ENCODE measurements at regions not wholly inside any gene's neighbourhood (a gene's known extent, or its start where the extent isn't known, plus 50 kb on each side); places are given as distances from the start of the nearest gene placed in this dataset.
"Not testable (repeated sequence)": the region's sequence is repeated elsewhere in the genome, so short reads cannot be mapped to it uniquely, and the experiment has no call there.

DNA sequence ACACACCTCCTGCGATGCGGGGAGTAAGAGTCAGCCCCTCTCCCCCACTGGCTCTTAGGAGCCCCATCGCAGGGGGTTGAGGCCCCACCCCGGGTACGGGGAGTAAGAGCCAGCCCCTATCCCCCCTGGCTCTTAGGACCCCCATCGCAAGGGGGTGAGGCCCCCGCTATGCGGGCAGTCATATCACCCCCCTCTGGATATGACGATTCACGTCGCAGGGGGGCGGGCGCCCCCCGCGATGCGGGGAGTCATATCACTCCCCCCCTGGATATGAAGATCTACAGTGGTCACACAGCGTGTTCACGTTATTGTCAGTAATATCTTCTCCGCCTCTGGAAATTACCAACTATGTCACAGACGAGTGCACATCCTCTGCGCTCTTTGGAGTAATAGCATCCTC is 61.1 kb downstream of the DEFB131A start:
- not testable (repeated sequence) for DNase-seq

DNA sequence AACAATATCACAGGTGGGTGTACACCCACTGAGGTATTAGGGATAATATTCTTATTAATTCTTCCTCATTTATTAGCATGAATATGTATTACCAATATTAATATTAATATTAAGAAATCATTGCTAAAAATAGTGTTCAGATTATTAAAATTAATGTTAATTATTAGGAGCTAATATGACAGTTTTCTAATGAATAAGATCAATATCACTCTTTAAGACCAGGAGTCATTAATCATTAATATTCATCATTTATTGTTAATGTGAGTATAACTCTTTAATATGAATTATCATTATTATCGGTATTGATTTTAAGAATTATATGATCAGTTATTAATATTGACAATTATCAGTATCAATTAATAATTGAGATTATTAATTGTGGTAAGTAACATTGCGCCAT is 62.5 kb downstream of the DEFB131A start:
- DNase-seq = not testable (repeated sequence)

DNA sequence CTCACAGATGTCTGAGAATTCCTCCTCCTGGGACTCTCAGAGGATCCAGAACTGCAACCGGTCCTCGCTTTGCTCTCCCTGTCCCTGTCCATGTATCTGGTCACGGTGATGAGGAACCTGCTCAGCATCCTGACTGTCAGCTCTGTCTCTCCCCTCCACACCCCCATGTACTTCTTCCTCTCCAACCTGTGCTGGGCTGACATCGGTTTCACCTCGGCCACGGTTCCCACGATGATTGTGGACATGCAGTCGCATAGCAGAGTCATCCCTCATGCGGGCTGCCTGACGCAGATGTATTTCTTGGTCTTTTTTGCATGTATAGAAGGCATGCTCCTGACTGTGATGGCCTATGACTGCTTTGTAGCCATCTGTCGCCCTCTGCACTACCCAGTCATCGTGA is 68.7 kb downstream of the DEFB131A start:
- DNase-seq = not testable (repeated sequence)

DNA sequence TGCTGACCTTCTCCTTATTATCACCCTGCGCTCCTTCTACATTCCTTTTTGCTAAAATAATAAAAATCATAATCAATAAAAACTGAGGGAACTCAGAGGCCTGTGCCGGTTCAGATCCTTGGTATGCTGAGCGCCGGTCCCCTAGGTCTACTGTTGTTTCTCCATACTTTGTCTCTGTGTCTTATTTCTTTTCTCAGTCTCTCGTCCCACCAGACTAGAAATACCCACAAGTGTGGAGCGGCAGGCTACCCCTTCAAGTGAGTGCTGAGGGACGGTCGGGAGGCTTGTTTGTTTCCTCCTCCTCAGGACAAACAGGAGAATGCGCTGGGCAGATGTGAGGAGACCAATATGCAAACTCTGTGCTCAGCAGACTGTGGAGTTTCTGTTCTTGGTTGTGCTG is 75.4 kb downstream of the DEFB131A start:
- not testable (repeated sequence) for DNase-seq

DNA sequence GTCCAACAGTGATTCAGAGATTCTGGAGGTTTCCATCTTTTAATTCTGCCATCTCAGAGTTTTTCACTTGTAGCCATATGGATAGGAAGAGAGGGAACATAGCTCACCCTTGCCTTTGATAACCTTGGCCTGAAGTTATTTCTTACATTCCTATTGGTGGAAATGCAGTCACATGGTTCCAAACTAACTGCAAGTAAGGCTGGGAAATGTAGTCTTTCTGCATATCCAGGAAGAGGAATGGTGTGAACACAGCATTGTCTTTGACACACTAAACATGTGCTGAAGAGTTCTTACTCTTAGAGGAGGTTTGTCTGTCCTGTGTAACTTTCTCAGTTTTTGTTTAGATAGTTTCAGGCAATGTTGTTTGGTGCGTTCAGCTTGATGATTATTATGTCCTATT is 78.7 kb downstream of the DEFB131A start:
- DNase-seq = peak; percentile 1

DNA sequence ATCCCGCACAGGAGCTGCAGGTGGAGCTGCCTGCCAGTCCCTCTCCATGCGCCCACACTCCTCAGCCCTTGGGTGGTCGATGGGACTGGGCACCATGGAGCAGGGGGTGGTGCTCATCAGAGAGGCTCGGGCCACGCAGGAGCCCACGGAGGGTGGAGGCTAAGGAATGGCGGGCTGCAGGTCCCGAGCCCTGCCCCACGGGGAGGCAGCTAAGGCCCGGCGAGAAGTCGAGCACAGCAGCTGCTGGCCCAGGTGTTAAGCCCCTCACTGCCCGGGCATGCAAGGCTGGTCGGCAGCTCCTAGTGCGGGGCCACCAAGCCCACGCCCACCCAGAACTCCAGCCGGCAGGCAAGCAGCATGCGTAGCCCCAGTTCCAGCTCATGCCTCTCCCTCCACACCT is 80.2 kb downstream of the DEFB131A start:
- not testable (repeated sequence) for DNase-seq

DNA sequence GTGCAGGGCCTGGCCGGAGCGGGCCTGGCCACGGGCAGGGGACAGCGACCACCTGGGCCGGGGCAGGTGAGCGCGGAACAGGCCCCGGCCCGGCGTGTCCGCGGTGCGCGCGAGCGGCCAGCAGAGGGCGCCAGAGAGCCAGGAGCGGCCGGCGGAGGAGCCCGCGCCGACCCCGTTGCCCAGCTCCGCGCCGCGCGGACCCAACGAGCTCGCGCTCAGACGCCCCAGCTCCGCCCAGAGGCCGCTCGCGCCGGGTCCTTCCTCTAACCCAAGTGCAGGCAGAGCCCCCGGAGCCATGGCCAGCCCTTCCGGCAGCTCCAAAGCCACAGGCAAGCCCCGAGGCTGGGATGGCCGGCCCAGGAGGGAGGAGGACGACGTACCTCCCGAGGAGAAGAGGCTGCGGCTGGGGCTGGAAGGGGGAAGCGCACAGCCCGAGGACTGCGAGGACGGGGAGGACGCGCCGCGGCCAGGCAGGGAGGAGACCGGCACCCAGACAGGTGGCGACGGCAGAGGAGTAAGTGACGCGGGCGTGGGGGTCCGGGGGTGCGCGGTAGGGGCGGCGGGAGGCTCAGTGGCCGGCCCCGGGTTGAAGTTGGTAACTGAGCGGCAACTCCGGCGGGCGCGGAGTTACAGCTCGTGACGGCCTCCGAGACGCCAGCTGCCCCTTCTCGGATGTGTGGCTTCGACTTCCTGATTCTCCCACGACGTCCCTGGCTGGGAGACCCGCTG is 88.1 kb downstream of the DEFB131A start:
- DNase-seq = peak; percentile 71

DNA sequence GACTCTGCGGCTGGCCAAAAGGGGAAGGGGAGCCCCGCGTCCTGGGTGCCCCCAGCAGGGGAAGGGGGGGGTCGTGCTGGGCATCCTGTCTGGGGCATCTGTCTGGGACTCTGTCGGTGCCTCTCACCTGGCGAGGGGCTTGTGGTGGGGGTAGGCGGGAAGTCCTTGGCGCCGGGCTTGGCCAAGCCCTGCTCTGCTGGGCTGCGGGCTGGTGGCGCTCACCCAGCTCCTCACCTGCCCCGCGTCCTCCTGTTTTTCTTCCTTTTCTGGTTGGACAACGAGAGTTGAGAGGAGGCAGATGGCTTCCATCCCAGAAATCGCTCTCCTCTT is 88.6 kb downstream of the DEFB131A start:
- not testable (repeated sequence) for DNase-seq

DNA sequence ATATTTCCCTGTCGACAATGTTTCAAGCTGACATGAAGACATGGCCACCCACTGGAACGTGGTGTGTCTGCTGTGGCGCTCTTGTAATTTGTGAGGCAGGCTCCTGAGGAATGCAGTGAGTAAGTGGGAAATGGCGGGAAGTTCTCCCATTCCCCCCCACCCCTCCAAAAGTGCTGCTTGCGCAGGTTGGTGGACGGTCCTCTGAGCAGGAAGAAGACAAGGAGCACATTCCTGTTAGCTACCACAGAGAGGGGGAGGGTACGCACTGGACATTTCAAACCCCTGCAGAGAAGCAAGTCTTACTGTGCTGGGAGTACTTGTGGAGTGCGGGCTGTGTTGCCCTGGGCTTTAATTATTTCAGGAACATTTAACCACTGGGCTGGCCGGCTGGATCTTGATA is 92.9 kb downstream of the DEFB131A start:
- DNase-seq = peak; percentile 1

DNA sequence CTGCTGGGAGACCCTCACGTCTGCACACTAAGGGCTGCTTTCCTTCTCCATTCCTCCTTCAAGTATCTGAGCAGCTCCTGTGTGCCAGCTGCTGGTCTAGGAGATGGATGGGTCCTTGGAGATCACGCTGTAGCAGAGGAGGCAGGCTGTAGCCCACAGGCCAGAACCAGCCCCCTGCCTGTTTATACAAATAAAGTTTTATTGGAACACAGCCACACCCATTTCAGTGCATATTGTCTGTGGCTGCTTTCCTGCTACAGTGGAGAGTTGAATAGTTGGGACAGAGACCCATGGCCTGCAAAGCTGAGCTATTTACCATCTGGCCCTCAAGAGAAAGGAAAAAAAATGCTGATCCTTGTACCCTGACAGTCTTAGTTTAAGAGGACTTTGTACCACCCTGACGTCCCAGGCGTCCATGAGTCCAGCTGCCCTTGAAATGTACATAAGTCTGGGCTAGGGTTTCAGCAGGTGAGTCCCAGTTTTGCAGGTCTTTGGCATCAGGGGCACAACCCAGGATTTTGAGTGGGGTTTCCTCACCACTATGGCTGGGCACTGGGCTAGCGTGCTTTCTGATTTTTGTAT is 95.8 kb downstream of the DEFB131A start:
- DNase-seq = not testable (repeated sequence)

DNA sequence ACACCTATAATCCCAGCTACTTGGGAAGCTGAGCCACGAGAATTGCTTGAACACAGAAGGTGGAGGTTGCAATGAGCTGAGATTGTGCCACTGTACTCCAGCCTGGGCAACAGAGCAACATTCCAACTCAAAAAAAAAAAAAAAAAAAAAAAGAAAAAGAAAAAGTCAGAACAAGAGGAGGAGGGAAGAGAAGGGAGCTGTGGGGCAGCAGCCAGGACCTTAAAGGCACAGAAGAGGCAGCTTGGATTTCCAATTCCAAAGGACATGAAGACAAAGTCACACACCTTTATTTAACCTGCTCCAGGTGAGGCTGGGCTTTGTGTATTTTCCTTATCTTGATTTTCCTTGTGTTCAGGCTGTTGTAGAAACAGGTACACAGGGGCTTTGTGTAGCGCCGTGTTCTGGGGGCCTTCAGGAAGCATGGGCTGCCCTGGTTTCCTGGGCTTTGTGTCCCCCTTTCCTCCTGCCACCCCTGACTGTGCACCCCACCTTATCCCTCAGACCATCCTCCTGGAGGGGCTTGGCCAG is 97.2 kb downstream of the DEFB131A start:
- not testable (repeated sequence) for DNase-seq

DNA sequence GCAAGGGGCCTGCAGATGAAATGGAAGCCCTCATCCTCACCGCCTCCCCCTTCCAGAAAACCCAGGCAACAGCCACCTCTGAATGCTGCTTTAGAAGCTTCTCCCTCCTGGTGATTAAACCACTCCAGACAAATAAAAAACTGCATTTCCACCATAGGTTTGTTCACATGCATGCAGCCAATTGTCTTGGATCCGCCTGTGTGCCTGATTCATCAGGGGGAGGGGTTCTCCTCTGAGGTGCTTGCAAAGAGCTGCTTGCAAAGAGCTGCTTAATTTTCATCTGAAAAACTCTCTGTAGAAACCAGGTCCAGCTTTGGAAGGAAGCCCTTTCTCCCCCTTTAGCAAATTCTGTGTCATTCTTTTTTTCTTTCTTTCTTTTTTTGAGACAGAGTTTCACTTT is 100.6 kb downstream of the DEFB131A start:
- not testable (repeated sequence) for DNase-seq

DNA sequence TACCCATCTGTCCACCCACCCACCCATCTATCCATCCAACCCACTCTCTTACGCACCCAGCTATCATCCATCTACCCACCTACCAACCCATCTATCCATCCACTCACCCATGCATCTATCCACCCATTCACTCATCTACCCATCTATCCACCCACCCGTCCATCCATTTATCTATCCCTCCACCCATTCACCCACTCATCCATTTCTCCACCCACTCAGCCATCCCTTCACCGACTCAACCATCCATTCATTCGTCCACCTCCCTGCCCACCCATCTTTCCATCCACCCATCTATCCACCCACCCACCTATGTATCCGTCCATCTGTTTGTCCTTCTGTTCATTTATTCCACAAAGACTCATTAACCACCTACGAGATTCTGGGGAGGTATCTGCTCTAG is 103.3 kb downstream of the DEFB131A start:
- not testable (repeated sequence) for DNase-seq

DNA sequence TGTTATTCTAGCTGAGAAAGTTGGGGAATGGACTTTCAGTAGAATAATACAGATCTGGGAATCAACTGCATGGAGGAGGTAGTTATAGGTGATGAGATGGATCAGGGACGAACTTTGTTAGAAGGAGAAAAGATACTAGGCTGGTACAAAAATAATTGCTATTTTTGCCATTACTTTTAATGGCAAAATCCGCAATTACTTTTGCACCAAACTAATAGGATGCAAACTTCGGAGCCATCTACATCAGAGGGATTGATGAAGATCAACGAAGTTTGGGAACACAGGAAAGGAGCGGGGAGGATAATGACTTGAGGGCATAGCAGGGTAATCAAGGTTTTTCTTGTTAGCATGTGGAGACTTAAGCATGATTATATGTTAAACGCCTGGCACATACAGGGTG is 111.9 kb downstream of the DEFB131A start:
- DNase-seq = not testable (repeated sequence)

DNA sequence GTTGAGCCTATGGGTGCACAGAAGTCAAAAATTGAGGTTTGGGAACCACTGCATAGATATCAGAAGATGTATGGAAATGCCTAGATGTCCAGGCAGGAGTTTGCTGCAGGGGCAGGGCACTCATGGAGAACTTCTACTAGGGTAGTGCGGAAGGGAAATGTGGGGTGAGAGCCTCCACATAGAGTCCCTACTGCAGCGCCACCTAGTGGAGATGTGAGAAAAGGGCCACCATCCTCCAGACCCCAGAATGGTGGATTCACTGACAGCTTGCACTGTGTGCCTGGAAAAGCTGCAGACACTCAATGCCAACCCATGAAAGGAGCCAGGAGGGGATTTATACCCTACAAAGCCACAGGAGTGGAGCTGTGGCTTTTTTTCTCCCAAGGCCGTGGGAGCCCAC is 133.7 kb downstream of the DEFB131A start:
- peak; percentile 1 for DNase-seq

DNA sequence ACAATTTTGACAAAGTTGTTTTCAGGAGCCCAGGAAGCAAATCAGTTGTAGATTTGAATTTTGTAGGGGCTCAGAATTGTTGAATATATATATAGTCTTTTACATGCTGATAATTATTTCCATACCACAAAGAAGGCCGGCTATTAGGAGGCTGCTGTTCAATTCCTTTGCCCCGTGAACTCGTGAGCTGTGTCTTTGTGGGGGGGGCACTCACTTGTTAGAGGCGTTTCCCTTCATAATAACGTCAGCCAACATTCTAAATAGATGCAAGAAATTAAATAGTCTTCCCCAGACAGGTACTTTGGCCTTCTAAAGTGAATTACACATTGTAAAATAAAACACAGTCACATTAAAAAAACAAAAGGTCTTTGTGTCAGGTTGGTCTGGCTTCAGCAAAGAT is 138.7 kb downstream of the DEFB131A start:
- not testable (repeated sequence) for DNase-seq

DNA sequence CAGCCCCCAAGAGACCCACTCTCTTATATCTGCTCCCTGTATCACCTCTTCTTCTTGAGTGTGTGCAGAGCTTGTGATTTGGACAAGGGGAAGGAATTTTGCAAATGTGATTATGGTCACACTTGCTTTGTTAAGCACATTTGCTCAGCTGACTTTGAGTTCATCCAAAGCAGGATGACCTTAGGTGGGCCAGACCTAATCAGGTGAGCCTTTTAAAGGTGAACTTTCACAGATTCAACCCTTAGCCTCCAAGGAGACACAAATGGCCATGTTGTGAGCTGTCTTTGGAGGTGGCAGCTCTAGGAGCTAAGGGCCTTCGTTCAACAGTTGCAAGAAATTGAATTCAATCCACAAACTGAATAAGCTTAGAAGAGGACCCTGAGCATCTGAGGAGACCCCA is 147.8 kb downstream of the DEFB131A start:
- no peak for DNase-seq

DNA sequence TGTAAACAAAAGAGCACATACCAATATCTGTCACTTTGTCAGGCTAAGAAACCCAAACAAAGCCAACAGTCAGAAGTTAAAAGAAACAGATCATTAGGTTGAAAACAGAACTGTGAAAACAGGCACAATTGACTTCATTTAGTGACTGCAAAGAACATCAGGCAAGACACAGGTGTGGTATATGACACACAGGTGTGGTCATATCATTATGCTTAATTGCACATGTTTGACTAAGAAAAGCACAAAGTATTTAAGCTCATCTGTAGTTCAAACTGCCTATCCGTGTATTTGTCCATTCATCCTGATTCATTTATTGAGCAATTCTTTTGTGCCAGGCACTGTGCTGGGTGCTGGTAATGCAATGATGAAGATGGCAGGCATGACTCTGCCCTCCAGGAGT is 150.7 kb downstream of the DEFB131A start:
- DNase-seq = no peak

DNA sequence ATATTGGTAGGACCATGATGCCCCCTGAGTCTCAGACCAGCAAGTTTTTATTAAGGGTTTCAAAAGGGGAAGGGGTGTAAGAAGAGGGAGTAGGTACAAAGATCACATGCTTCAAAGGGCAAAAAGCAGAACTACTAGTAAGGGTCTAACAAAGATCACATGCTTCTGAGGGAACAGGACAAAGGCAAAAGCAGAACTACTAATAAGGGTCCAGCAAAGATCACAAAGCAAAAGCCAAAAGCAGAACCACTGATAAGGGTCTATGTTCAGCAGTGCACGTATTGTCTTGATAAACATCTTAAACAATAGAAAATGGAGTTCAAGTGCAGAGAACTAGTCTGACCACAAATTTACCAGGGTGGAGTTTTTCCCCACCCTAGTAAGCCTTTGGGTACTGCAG is 151.3 kb downstream of the DEFB131A start:
- not testable (repeated sequence) for DNase-seq

DNA sequence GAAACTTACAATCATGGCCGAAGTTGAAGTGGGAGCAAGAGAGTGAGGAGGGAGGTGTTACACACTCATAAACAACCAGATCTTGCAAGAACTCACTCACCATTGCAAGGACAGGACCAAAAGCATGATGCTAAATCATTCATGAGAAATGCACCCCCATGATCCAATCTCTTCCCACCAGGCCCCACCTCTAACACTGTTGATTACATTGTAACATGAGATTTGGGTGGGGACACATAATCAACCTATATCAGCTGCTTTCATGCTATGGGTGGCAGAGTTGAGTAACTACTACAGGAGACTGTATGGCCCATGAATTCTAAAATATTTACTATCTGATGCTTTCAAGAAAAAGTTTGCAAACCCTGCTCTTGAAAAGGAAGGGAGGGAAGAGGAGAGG is 155.1 kb downstream of the DEFB131A start:
- DNase-seq = no peak

DNA sequence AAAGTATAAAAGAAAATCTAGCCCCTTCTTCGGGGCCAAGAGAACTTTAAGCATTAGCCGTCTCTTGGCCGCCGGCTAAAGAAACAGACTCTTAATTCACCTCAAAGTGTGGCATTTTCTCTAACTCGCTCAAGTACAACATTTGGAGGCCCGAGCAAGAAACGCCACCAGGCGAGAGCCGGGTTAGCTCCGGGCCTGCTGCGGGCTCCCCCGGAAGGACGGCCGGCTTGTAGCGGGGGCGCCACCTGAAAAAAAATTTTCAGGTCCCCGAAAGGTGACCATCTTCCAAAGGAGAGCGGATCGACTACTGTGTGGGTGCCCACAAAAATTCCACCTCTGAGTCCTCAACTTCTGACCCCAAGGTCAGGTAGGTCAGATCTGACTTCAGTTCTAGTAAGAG is 156.0 kb downstream of the DEFB131A start:
- DNase-seq = no peak

DNA sequence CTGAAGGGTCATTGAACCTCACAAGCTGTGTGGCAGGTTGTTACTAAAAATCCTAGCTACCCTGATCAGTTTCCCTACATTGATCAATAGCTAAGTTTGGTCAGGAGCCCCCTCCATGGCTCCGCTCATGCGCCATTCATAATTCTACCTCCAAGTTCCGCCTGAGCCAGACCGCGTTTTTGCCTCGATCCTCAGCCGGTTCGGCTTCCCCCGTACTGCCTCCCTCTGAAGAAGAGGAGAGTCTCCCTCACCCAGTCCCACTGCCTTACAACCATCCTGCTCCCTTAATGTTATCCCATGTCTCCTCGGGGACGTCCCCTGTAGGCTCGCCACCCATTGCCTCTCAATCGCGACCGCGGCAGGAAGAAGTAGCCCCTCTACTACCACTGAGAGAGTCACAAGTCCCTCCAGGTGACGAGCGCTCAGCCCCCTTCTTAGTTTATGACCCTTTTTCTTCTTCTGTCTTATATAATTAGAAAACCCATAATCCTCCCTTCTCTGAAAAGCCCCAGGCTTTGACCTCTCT is 158.2 kb downstream of the DEFB131A start:
- no peak for DNase-seq

DNA sequence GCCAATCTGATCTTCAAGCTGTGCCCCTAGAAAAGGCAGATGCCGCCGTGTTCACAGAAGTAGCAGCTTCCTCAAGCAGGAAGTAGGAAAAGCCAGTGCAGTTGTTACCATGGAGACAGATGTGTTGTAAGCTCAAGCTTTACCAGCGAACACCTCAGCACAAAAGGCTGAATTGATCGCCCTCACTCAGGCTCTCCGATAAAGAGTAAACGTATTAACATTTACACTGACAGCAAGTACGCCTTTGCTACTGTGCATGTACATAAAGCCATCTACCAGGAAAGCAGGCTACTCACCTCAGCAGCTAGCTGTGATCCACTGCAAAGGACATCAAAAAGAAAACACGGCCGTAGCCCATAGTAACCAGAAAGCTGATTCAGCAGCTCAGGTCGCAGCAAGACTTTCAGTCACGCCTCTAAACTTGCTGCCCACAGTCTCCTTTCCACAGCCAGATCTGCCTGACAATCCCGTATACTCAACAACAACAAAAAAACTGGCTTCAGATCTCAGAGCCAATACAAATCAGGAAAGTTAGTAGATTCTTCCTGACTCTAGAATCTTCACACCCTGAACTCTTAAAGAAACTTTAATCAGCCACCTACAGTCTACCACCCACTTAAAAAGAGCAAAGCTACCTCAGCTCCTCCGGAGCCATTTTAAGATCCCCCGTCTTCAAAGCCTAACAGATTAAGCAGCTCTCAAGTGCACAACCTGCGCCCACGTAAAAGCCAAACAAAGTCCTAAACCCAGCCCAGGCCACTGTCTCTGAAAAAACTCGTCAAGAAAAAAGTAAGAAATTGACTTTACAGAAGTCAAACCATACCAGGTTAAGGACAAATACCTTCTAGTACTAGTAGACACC is 160.0 kb downstream of the DEFB131A start:
- DNase-seq = peak; percentile 1

DNA sequence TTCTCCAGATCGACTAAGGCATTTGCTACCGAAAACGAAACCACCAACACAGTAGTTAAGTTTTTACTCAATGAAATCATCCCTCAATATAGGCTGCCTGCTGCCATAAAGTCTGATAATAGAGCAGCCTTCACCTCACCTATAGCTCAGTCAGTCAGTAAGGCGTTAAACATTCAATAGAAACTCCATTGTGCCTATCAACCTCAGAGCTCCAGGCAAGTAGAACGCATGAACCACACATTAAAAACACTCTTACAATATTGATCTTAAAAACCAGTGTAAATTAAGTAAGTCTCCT is 160.6 kb downstream of the DEFB131A start:
- not testable (repeated sequence) for DNase-seq

All from EL (cell line).